ENCODE measurements at regions not wholly inside any gene's neighbourhood (a gene's known extent, or its start where the extent isn't known, plus 50 kb on each side); places are given as distances from the start of the nearest gene placed in this dataset.

DNA sequence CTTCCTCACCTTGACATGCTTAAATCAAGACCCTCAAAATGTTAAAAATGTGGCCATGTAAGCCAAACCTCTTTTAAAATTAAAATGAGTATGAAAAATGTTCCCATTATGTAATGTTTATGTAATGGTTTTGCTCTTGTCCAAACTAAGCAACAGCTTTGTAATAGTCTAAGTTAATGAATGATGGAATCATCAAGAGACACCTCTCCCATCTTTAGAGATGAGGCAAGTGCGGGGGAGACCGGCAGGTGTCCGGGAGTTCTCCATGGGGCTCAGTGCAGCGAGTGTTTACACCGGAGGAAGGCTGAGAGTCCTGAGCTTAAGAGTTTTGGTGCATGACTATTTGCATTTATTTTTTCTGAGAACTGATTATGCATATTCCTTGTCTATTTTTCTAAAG, 384.9 kb upstream of the RNF32 start:
- Histone ChIP-seq H3K4me3 (ENCODE audit: low read length) (no peak overlapping the region), H3K9me3 (ENCODE audit: low read length) (no peaks in the 10 kb centered on the region), H4K20me1 (ENCODE audit: insufficient read depth) (no peaks in the 10 kb centered on the region), H3K36me3 (ENCODE audit: insufficient read depth, low read length) (no peaks in the 10 kb centered on the region), H3K9ac (ENCODE audit: low read length) (no peak overlapping the region), H3K79me2 (replicated peaks; ENCODE audit: insufficient read depth, low read length) (no peaks in the 10 kb centered on the region), H3F3A (ENCODE audit: insufficient read depth, low read length, poor library complexity, severe bottlenecking) (no peaks in the 10 kb centered on the region), H2AFZ (ENCODE audit: low read depth, low read length) (no peak overlapping the region), H3K27me3 (ENCODE audit: insufficient read depth, low read depth, low read length) (no peaks in the 10 kb centered on the region), H3K9me2 (ENCODE audit: insufficient read depth, low read length) (no peaks in the 10 kb centered on the region), H3K4me2 (ENCODE audit: low read length) (no peak overlapping the region), H3K27ac (ENCODE audit: low read length) (no peak overlapping the region)
- TF ChIP-seq POLR2AphosphoS5 (IDR thresholded peaks at IDR 0.05), result no peak
- TF ChIP-seq TAF1 (IDR thresholded peaks at IDR 0.05; ENCODE audit: low read depth), result no peak
- TF ChIP-seq EP300 (conservative IDR thresholded peaks at IDR 0.05; ENCODE audit: poor library complexity, severe bottlenecking), result no peak
- TF ChIP-seq EZH2 (IDR thresholded peaks at IDR 0.05; ENCODE audit: borderline replicate concordance, insufficient read depth, low read length, poor library complexity, severe bottlenecking), result no peak
- TF ChIP-seq, protein P1, sequence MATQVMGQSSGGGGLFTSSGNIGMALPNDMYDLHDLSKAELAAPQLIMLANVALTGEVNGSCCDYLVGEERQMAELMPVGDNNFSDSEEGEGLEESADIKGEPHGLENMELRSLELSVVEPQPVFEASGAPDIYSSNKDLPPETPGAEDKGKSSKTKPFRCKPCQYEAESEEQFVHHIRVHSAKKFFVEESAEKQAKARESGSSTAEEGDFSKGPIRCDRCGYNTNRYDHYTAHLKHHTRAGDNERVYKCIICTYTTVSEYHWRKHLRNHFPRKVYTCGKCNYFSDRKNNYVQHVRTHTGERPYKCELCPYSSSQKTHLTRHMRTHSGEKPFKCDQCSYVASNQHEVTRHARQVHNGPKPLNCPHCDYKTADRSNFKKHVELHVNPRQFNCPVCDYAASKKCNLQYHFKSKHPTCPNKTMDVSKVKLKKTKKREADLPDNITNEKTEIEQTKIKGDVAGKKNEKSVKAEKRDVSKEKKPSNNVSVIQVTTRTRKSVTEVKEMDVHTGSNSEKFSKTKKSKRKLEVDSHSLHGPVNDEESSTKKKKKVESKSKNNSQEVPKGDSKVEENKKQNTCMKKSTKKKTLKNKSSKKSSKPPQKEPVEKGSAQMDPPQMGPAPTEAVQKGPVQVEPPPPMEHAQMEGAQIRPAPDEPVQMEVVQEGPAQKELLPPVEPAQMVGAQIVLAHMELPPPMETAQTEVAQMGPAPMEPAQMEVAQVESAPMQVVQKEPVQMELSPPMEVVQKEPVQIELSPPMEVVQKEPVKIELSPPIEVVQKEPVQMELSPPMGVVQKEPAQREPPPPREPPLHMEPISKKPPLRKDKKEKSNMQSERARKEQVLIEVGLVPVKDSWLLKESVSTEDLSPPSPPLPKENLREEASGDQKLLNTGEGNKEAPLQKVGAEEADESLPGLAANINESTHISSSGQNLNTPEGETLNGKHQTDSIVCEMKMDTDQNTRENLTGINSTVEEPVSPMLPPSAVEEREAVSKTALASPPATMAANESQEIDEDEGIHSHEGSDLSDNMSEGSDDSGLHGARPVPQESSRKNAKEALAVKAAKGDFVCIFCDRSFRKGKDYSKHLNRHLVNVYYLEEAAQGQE (IDR thresholded peaks at IDR 0.05; ENCODE audit: borderline replicate concordance), result no peak
- TF ChIP-seq, protein P2, sequence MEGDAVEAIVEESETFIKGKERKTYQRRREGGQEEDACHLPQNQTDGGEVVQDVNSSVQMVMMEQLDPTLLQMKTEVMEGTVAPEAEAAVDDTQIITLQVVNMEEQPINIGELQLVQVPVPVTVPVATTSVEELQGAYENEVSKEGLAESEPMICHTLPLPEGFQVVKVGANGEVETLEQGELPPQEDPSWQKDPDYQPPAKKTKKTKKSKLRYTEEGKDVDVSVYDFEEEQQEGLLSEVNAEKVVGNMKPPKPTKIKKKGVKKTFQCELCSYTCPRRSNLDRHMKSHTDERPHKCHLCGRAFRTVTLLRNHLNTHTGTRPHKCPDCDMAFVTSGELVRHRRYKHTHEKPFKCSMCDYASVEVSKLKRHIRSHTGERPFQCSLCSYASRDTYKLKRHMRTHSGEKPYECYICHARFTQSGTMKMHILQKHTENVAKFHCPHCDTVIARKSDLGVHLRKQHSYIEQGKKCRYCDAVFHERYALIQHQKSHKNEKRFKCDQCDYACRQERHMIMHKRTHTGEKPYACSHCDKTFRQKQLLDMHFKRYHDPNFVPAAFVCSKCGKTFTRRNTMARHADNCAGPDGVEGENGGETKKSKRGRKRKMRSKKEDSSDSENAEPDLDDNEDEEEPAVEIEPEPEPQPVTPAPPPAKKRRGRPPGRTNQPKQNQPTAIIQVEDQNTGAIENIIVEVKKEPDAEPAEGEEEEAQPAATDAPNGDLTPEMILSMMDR (IDR thresholded peaks at IDR 0.05; ENCODE audit: poor library complexity, severe bottlenecking), result no peak
- TF ChIP-seq RAD21 (conservative IDR thresholded peaks at IDR 0.05), result no peak
- TF ChIP-seq SMC3 (conservative IDR thresholded peaks at IDR 0.05; ENCODE audit: poor library complexity), result no peak
- TF ChIP-seq MXI1 (conservative IDR thresholded peaks at IDR 0.05; ENCODE audit: poor library complexity, severe bottlenecking), result no peak

DNA sequence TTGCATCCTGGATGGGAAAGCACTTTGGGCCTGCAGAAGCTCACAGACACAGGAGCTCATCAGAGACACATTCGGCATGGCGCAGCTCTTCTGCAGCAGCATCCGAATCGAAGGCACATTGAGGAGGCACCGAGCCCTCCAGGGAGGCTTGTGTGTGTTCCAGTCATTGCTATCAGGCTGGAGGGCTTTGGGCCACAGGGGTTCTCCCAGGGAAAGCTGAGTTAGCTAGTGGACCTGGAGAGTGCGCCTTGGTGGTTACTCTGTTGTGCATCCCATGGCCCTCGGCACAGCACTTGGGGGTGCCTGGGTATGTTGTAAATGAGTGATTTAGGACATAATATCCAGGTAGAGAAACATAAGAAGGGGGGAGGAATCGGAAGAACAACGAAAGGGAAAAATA, 388.7 kb upstream of the RNF32 start:
- H3K27ac ChIP-seq (ENCODE audit: low read length), result no peak overlapping the region
- no peaks in the 10 kb centered on the region for H3K79me2 ChIP-seq (replicated peaks; ENCODE audit: insufficient read depth, low read length)
- H3K9me3 ChIP-seq (ENCODE audit: low read length), result no peaks in the 10 kb centered on the region
- no peaks in the 10 kb centered on the region for H3F3A ChIP-seq (ENCODE audit: insufficient read depth, low read length, poor library complexity, severe bottlenecking)
- no peaks in the 10 kb centered on the region for H3K27me3 ChIP-seq (ENCODE audit: insufficient read depth, low read depth, low read length)
- H3K36me3 ChIP-seq (ENCODE audit: insufficient read depth, low read length), result no peaks in the 10 kb centered on the region
- H2AFZ ChIP-seq (ENCODE audit: low read depth, low read length), result no peak overlapping the region
- no peak overlapping the region for H3K4me2 ChIP-seq (ENCODE audit: low read length)
- no peaks in the 10 kb centered on the region for H4K20me1 ChIP-seq (ENCODE audit: insufficient read depth)
- TF ChIP-seq RAD21 (conservative IDR thresholded peaks at IDR 0.05) (no peak), TAF1 (IDR thresholded peaks at IDR 0.05; ENCODE audit: low read depth) (no peak), EZH2 (IDR thresholded peaks at IDR 0.05; ENCODE audit: borderline replicate concordance, insufficient read depth, low read length, poor library complexity, severe bottlenecking) (no peak), POLR2AphosphoS5 (IDR thresholded peaks at IDR 0.05) (no peak), SMC3 (conservative IDR thresholded peaks at IDR 0.05; ENCODE audit: poor library complexity) (no peak), EP300 (conservative IDR thresholded peaks at IDR 0.05; ENCODE audit: poor library complexity, severe bottlenecking) (no peak), MXI1 (conservative IDR thresholded peaks at IDR 0.05; ENCODE audit: poor library complexity, severe bottlenecking) (no peak)
- TF ChIP-seq, protein P2 (IDR thresholded peaks at IDR 0.05; ENCODE audit: poor library complexity, severe bottlenecking), result no peak
- TF ChIP-seq, protein P1 (IDR thresholded peaks at IDR 0.05; ENCODE audit: borderline replicate concordance), result no peak
- no peak overlapping the region for H3K4me3 ChIP-seq (ENCODE audit: low read length)
- H3K9ac ChIP-seq (ENCODE audit: low read length), result no peak overlapping the region
- H3K9me2 ChIP-seq (ENCODE audit: insufficient read depth, low read length), result no peaks in the 10 kb centered on the region

Data from neural cell (in vitro differentiated cells).